Activated CD8-positive, alpha-beta T cell treated with anti-CD3 and anti-CD28 coated beads, Interleukin-2, amount 10 ng/mL, durations not matched to agents 7 days and 5 days (primary cell): ENCODE measurements at regions not wholly inside any gene's neighbourhood (a gene's known extent, or its start where the extent isn't known, plus 50 kb on each side); places are given as distances from the start of the nearest gene placed in this dataset.
A peak's percentile ranks its signal among the peaks of the same experiment; 100 is the strongest.
"Not testable (repeated sequence)": the region's sequence is repeated elsewhere in the genome, so short reads cannot be mapped to it uniquely, and the experiment has no call there.

Source experiments
- ATAC-seq: fragments of 150-1000 bp; cut with Tn5 transposase; one replicate; pipeline ENCODE4 v1.10.0; 2021; ENCODE audit warnings: moderate library complexity
- CTCF ChIA-PET: fragments of 350-600 bp; sonication (Branson Sonifier 250); formaldehyde crosslinking; loops from one replicate; lab custom pipeline; 2021; ENCODE audit warnings: antibody characterized with exemption; lab: Charles Lee
- POLR2A ChIA-PET: fragments of 350-600 bp; sonication (Branson Sonifier 250); formaldehyde crosslinking; loops from one replicate; lab custom pipeline; 2021; ENCODE audit warnings: antibody characterized with exemption; lab: Charles Lee
- DNase-seq: peaks from one replicate; pipeline ENCODE4 v3.0.0-alpha.2; 2020
- H3K27ac Mint-ChIP-seq: one replicate; pipeline ENCODE4 v1.8.0; 2021; ENCODE audit warnings: mild to moderate bottlenecking, mixed read lengths
- H3K27me3 Mint-ChIP-seq: one replicate; pipeline ENCODE4 v1.8.0; 2021; ENCODE audit warnings: low read depth, mixed read lengths
- H3K36me3 Mint-ChIP-seq: one replicate; pipeline ENCODE4 v1.8.0; 2021; ENCODE audit warnings: low read depth, mixed read lengths
- H3K4me1 Mint-ChIP-seq: one replicate; pipeline ENCODE4 v1.8.0; 2021; ENCODE audit warnings: low read depth, mixed read lengths
- H3K4me3 Mint-ChIP-seq: one replicate; pipeline ENCODE4 v1.8.0; 2021; ENCODE audit warnings: mild to moderate bottlenecking, mixed read lengths
- H3K9me3 Mint-ChIP-seq: one replicate; pipeline ENCODE4 v1.8.0; 2022; ENCODE audit warnings: mixed read lengths; ENCODE audit not compliant: insufficient read depth

GRCh38 chr3:125681146-125681545, 85.8 kb upstream of the OSBPL11 start:
- ChIA-PET POLR2A (no interaction called here), CTCF (no interaction called here)
- Mint-ChIP-seq H3K4me1 (no peaks in the 10 kb centered on the region), H3K4me3 (no peak overlapping the region), H3K27me3 (no peaks in the 10 kb centered on the region), H3K27ac (no peak overlapping the region), H3K9me3 (no peaks in the 10 kb centered on the region), H3K36me3 (no peaks in the 10 kb centered on the region)
- DNase-seq (no peak), ATAC-seq (no peak)

GRCh38 chr3:125681906-125682305, 86.6 kb upstream of the OSBPL11 start:
- H3K27ac Mint-ChIP-seq, H3K4me1 Mint-ChIP-seq, POLR2A ChIA-PET, H3K9me3 Mint-ChIP-seq, H3K4me3 Mint-ChIP-seq, ATAC-seq, H3K27me3 Mint-ChIP-seq, H3K36me3 Mint-ChIP-seq, CTCF ChIA-PET, DNase-seq: not testable (repeated sequence)

- DNase-seq, H3K4me1 Mint-ChIP-seq, H3K4me3 Mint-ChIP-seq, H3K9me3 Mint-ChIP-seq, CTCF ChIA-PET, ATAC-seq, H3K36me3 Mint-ChIP-seq, H3K27ac Mint-ChIP-seq, POLR2A ChIA-PET, H3K27me3 Mint-ChIP-seq: not testable (repeated sequence)
Observed at GRCh38 chr3:125682610-125683009, 87.3 kb upstream of the OSBPL11 start.

GRCh38 chr3:125683067-125683829, 88.0 kb upstream of the OSBPL11 start:
- Mint-ChIP-seq H3K4me1 (no peaks in the 10 kb centered on the region), H3K4me3 (no peak overlapping the region), H3K36me3 (no peaks in the 10 kb centered on the region), H3K27me3 (no peaks in the 10 kb centered on the region), H3K9me3 (no peaks in the 10 kb centered on the region), H3K27ac (no peak overlapping the region)
- CTCF ChIA-PET: no interaction called here
- POLR2A ChIA-PET: no interaction called here
- DNase-seq (no peak), ATAC-seq (no peak)

GRCh38 chr3:125684199-125684598, 88.9 kb upstream of the OSBPL11 start:
- POLR2A ChIA-PET: no interaction called here
- Mint-ChIP-seq H3K4me3 (no peak overlapping the region), H3K27ac (no peak overlapping the region), H3K36me3 (no peaks in the 10 kb centered on the region), H3K27me3 (no peaks in the 10 kb centered on the region), H3K4me1 (no peaks in the 10 kb centered on the region), H3K9me3 (no peaks in the 10 kb centered on the region)
- CTCF ChIA-PET: no interaction called here
- DNase-seq (no peak), ATAC-seq (no peak)

GRCh38 chr3:125685741-125686140, 90.4 kb upstream of the OSBPL11 start:
- CTCF ChIA-PET, ATAC-seq, H3K9me3 Mint-ChIP-seq, DNase-seq, POLR2A ChIA-PET, H3K4me1 Mint-ChIP-seq, H3K36me3 Mint-ChIP-seq, H3K27ac Mint-ChIP-seq, H3K4me3 Mint-ChIP-seq, H3K27me3 Mint-ChIP-seq: not testable (repeated sequence)

GRCh38 chr3:125692361-125692760, 97.1 kb upstream of the OSBPL11 start:
- POLR2A ChIA-PET: no interaction called here
- H3K9me3 Mint-ChIP-seq: no peaks in the 10 kb centered on the region
- no peaks in the 10 kb centered on the region for H3K4me1 Mint-ChIP-seq
- no peaks in the 10 kb centered on the region for H3K27me3 Mint-ChIP-seq
- ATAC-seq: no peak
- CTCF ChIA-PET: no interaction called here
- H3K27ac Mint-ChIP-seq: no peak overlapping the region
- H3K36me3 Mint-ChIP-seq: no peaks in the 10 kb centered on the region
- DNase-seq: no peak
- H3K4me3 Mint-ChIP-seq: no peak overlapping the region

- no peaks in the 10 kb centered on the region for H3K9me3 Mint-ChIP-seq
- H3K27me3 Mint-ChIP-seq: no peaks in the 10 kb centered on the region
- ATAC-seq: no peak
- DNase-seq: no peak
- ChIA-PET CTCF (no interaction called here), POLR2A (no interaction called here)
- no peaks in the 10 kb centered on the region for H3K36me3 Mint-ChIP-seq
- no peak overlapping the region for H3K4me3 Mint-ChIP-seq
- H3K27ac Mint-ChIP-seq: no peak overlapping the region
- H3K4me1 Mint-ChIP-seq: peaks cover 4% of the 10 kb centered on the region
Observed at GRCh38 chr3:125693887-125694286, 98.6 kb upstream of the OSBPL11 start.

- Mint-ChIP-seq H3K27me3 (no peaks in the 10 kb centered on the region), H3K36me3 (no peaks in the 10 kb centered on the region), H3K9me3 (no peaks in the 10 kb centered on the region), H3K4me3 (no peak overlapping the region), H3K27ac (no peak overlapping the region), H3K4me1 (peaks cover 4% of the 10 kb centered on the region)
- DNase-seq: no peak
- ATAC-seq: no peak
- CTCF ChIA-PET: interaction anchor here (0.6 kb wide), 1 partner anchor 1594 kb away, joined by 3 read pairs; no protein-coding TSS in a partner anchor
- POLR2A ChIA-PET: no interaction called here
Observed at GRCh38 chr3:125694761-125695294, 99.5 kb upstream of the OSBPL11 start.

- Mint-ChIP-seq H3K27ac (no peak overlapping the region), H3K4me1 (peaks cover 4% of the 10 kb centered on the region), H3K27me3 (no peaks in the 10 kb centered on the region), H3K36me3 (no peaks in the 10 kb centered on the region), H3K4me3 (no peak overlapping the region), H3K9me3 (no peaks in the 10 kb centered on the region)
- ATAC-seq: no peak
- POLR2A ChIA-PET: no interaction called here
- CTCF ChIA-PET: no interaction called here
- DNase-seq: no peak
Observed at GRCh38 chr3:125695688-125696087, 100.4 kb upstream of the OSBPL11 start.

GRCh38 chr3:125697126-125697525, 101.8 kb upstream of the OSBPL11 start:
- H3K4me3 Mint-ChIP-seq, H3K36me3 Mint-ChIP-seq, H3K9me3 Mint-ChIP-seq, CTCF ChIA-PET, H3K27ac Mint-ChIP-seq, DNase-seq, H3K4me1 Mint-ChIP-seq, ATAC-seq, POLR2A ChIA-PET, H3K27me3 Mint-ChIP-seq: not testable (repeated sequence)

GRCh38 chr3:125697979-125698640, 102.8 kb upstream of the OSBPL11 start:
- H3K27me3 Mint-ChIP-seq, POLR2A ChIA-PET, H3K36me3 Mint-ChIP-seq, H3K27ac Mint-ChIP-seq, H3K9me3 Mint-ChIP-seq, H3K4me1 Mint-ChIP-seq, ATAC-seq, H3K4me3 Mint-ChIP-seq, CTCF ChIA-PET: not testable (repeated sequence)
- peak; percentile 40 for DNase-seq
